MCF 10A (cell line): ENCODE measurements at regions not wholly inside any gene's neighbourhood (a gene's known extent, or its start where the extent isn't known, plus 50 kb on each side); places are given as distances from the start of the nearest gene placed in this dataset.
A peak's percentile ranks its signal among the peaks of the same experiment; 100 is the strongest.

Source experiments
- BruUV-seq: library from RNA; stranded (reverse); fragments of 400-500 nt; replicated peaks from 2 replicates; lab custom pipeline; 2021; lab: Mats Ljungman, UMichigan
- CTCF ChIA-PET: fragments of 300-600 bp; sonication (Branson Sonifier 250); formaldehyde crosslinking; extraction: SDS; loops from one replicate; lab custom pipeline; 2021; ENCODE audit warnings: antibody characterized with exemption, inconsistent platforms; lab: Yijun Ruan, JAX
- POLR2A ChIA-PET: fragments of 300-600, 350-650 bp; sonication (Branson Sonifier 250); formaldehyde crosslinking; extraction: SDS; loops from one replicate; lab custom pipeline; 2020; ENCODE audit warnings: antibody characterized with exemption, inconsistent platforms; lab: Yijun Ruan, JAX
- DNase-seq: peaks from one replicate; pipeline ENCODE4 v3.0.0-alpha.2; 2018; ENCODE audit not compliant: unreplicated experiment
- H3K27ac Mint-ChIP-seq: one replicate; pipeline ENCODE4 v1.8.0; 2022; ENCODE audit warnings: mild to moderate bottlenecking, low read depth, mixed read lengths; ENCODE audit not compliant: unreplicated experiment
- H3K27me3 Mint-ChIP-seq: one replicate; pipeline ENCODE4 v1.8.0; 2022; ENCODE audit warnings: mixed read lengths; ENCODE audit not compliant: insufficient read depth, unreplicated experiment
- H3K36me3 Mint-ChIP-seq: one replicate; pipeline ENCODE4 v1.8.0; 2022; ENCODE audit warnings: mild to moderate bottlenecking, moderate library complexity, mixed read lengths; ENCODE audit not compliant: insufficient read depth, unreplicated experiment
- H3K4me1 Mint-ChIP-seq: one replicate; pipeline ENCODE4 v1.8.0; 2022; ENCODE audit warnings: mixed read lengths; ENCODE audit not compliant: insufficient read depth, unreplicated experiment
- H3K4me3 Mint-ChIP-seq: one replicate; pipeline ENCODE4 v1.8.0; 2022; ENCODE audit warnings: mild to moderate bottlenecking, moderate library complexity, mixed read lengths; ENCODE audit not compliant: unreplicated experiment
- H3K9me3 Mint-ChIP-seq: one replicate; pipeline ENCODE4 v1.8.0; 2022; ENCODE audit warnings: mixed read lengths; ENCODE audit not compliant: unreplicated experiment
- CTCF ChIP-seq: fragments of 200-600 bp; IDR thresholded peaks from one replicate; pipeline ENCODE4 v1.8.0; 2022; ENCODE audit warnings: antibody characterized with exemption, mild to moderate bottlenecking; ENCODE audit not compliant: unreplicated experiment
- intact Hi-C: fragments of 100-400 bp; cut with micrococcal nuclease; formaldehyde crosslinking; loops from 2 replicates; pipeline ENCODE4 v1.14.1; 2022

- Mint-ChIP-seq H3K27me3 (no peaks in the 10 kb centered on the region), H3K9me3 (peaks cover 7% of the 10 kb centered on the region), H3K4me3 (no peak overlapping the region), H3K4me1 (peaks cover 21% of the 10 kb centered on the region), H3K36me3 (no peaks in the 10 kb centered on the region), H3K27ac (no peak overlapping the region)
- no TSS peak for BruUV-seq
- DNase-seq, result no peak
- ChIA-PET CTCF (interaction anchor here (0.8 to 1.5 kb wide), 2 partner anchors 406 to 453 kb away, joined by 3 to 4 read pairs; no protein-coding TSS in a partner anchor), POLR2A (interaction anchor here (0.7 kb wide), 1 partner anchor 331 kb away, joined by 3 read pairs; no protein-coding TSS in a partner anchor)
- no peak for TF ChIP-seq CTCF
- intact Hi-C loops, result no loop called here
Observed at GRCh38 chr6:110545081-110545872, 68.9 kb upstream of the SLC22A16 start.

- H3K27ac Mint-ChIP-seq, result no peak overlapping the region
- intact Hi-C loops, result no loop called here
- peaks cover 21% of the 10 kb centered on the region for H3K4me1 Mint-ChIP-seq
- H3K36me3 Mint-ChIP-seq, result no peaks in the 10 kb centered on the region
- ChIA-PET POLR2A (interaction anchor here (0.7 kb wide), 1 partner anchor 752 kb away, joined by 3 read pairs; no protein-coding TSS in a partner anchor), CTCF (interaction anchor here (0.8 to 1.5 kb wide), 2 partner anchors 406 to 454 kb away, joined by 3 to 4 read pairs; no protein-coding TSS in a partner anchor)
- no TSS peak for BruUV-seq
- H3K27me3 Mint-ChIP-seq, result no peaks in the 10 kb centered on the region
- H3K4me3 Mint-ChIP-seq, result no peak overlapping the region
- peaks cover 7% of the 10 kb centered on the region for H3K9me3 Mint-ChIP-seq
- no peak for DNase-seq
- no peak for TF ChIP-seq CTCF
Observed at GRCh38 chr6:110544472-110544871, 68.1 kb upstream of the SLC22A16 start.

GRCh38 chr6:110543106-110543505, 66.7 kb upstream of the SLC22A16 start:
- no peak for TF ChIP-seq CTCF
- H3K27ac Mint-ChIP-seq, result no peak overlapping the region
- peaks cover 24% of the 10 kb centered on the region for H3K4me1 Mint-ChIP-seq
- H3K27me3 Mint-ChIP-seq, result no peaks in the 10 kb centered on the region
- intact Hi-C loops, result no loop called here
- CTCF ChIA-PET, result interaction anchor here (0.5 to 1.4 kb wide), 5 partner anchors 10 to 17 kb away, joined by 3 to 4 read pairs (median 3); no protein-coding TSS in a partner anchor
- no peak overlapping the region for H3K4me3 Mint-ChIP-seq
- no TSS peak for BruUV-seq
- H3K9me3 Mint-ChIP-seq, result peaks cover 7% of the 10 kb centered on the region
- peak; percentile 89 for DNase-seq
- POLR2A ChIA-PET, result interaction anchor here (0.6 kb wide), 2 partner anchors 95 to 339 kb away, joined by 3 to 4 read pairs; no protein-coding TSS in a partner anchor
- no peaks in the 10 kb centered on the region for H3K36me3 Mint-ChIP-seq

- no peak overlapping the region for H3K4me3 Mint-ChIP-seq
- peaks cover 7% of the 10 kb centered on the region for H3K9me3 Mint-ChIP-seq
- TF ChIP-seq CTCF, result no peak
- H3K27ac Mint-ChIP-seq, result no peak overlapping the region
- POLR2A ChIA-PET, result interaction anchor here (0.6 kb wide), 2 partner anchors 95 to 339 kb away, joined by 3 to 4 read pairs; no protein-coding TSS in a partner anchor
- no TSS peak for BruUV-seq
- DNase-seq, result peak; percentile 45
- peaks cover 29% of the 10 kb centered on the region for H3K4me1 Mint-ChIP-seq
- H3K27me3 Mint-ChIP-seq, result no peaks in the 10 kb centered on the region
- CTCF ChIA-PET, result interaction anchor here (0.5 to 1.5 kb wide), 9 partner anchors 9 to 408 kb away, joined by 3 to 6 read pairs (median 3); no protein-coding TSS in a partner anchor
- H3K36me3 Mint-ChIP-seq, result no peaks in the 10 kb centered on the region
- intact Hi-C loops, result no loop called here
Observed at GRCh38 chr6:110542311-110543024, 66.1 kb upstream of the SLC22A16 start.
